Activated B cell treated with CpG ODN at 0.5 μM for 24 hours (primary cell): ENCODE measurements at regions not wholly inside any gene's neighbourhood (a gene's known extent, or its start where the extent isn't known, plus 50 kb on each side); places are given as distances from the start of the nearest gene placed in this dataset.
"Not testable (repeated sequence)": the region's sequence is repeated elsewhere in the genome, so short reads cannot be mapped to it uniquely, and the experiment has no call there.

Experiments used
- ATAC-seq: fragments of 200-7000 bp; cut with Tn5 transposase; one replicate; pipeline ENCODE4 v1.10.0; 2021; ENCODE audit warnings: low read depth, mild to moderate bottlenecking, moderate library complexity
- CTCF ChIA-PET: fragments of 350-600 bp; sonication (Branson Sonifier 250); formaldehyde crosslinking; loops from one replicate; lab custom pipeline; 2021; ENCODE audit warnings: antibody characterized with exemption; lab: Charles Lee
- POLR2A ChIA-PET: fragments of 350-600 bp; sonication (Branson Sonifier 250); formaldehyde crosslinking; loops from one replicate; lab custom pipeline; 2021; ENCODE audit warnings: antibody characterized with exemption; lab: Charles Lee
- DNase-seq: peaks from one replicate; pipeline ENCODE4 v3.0.0; 2022
- H3K27ac Mint-ChIP-seq: one replicate; pipeline ENCODE4 v1.8.0; 2020; ENCODE audit warnings: mixed read lengths
- H3K27me3 Mint-ChIP-seq: one replicate; pipeline ENCODE4 v1.8.0; 2021; ENCODE audit warnings: mixed read lengths
- H3K36me3 Mint-ChIP-seq: one replicate; pipeline ENCODE4 v1.8.0; 2021; ENCODE audit warnings: low read depth, mixed read lengths
- H3K4me1 Mint-ChIP-seq: one replicate; pipeline ENCODE4 v1.8.0; 2021; ENCODE audit warnings: mixed read lengths
- H3K4me3 Mint-ChIP-seq: one replicate; pipeline ENCODE4 v1.8.0; 2020; ENCODE audit warnings: mild to moderate bottlenecking, mixed read lengths
- H3K9me3 Mint-ChIP-seq: one replicate; pipeline ENCODE4 v1.8.0; 2020; ENCODE audit warnings: mixed read lengths
- intact Hi-C: fragments of 100-400 bp; cut with micrococcal nuclease; formaldehyde crosslinking; loops from one replicate; pipeline ENCODE4 v1.15.1; 2024
- TF ChIP-seq, protein P1 (sequence below): fragments of 200-600 bp; IDR thresholded peaks from one replicate; pipeline ENCODE4 v1.8.0; 2022; ENCODE audit warnings: antibody characterized with exemption, mild to moderate bottlenecking

- intact Hi-C loops = loop anchor here (2.0 to 5.0 kb wide), 3 partner anchors 187 to 1281 kb away; no protein-coding TSS in a partner anchor
- no peak for DNase-seq
- H3K36me3 Mint-ChIP-seq = no peaks in the 10 kb centered on the region
- TF ChIP-seq, protein P1, sequence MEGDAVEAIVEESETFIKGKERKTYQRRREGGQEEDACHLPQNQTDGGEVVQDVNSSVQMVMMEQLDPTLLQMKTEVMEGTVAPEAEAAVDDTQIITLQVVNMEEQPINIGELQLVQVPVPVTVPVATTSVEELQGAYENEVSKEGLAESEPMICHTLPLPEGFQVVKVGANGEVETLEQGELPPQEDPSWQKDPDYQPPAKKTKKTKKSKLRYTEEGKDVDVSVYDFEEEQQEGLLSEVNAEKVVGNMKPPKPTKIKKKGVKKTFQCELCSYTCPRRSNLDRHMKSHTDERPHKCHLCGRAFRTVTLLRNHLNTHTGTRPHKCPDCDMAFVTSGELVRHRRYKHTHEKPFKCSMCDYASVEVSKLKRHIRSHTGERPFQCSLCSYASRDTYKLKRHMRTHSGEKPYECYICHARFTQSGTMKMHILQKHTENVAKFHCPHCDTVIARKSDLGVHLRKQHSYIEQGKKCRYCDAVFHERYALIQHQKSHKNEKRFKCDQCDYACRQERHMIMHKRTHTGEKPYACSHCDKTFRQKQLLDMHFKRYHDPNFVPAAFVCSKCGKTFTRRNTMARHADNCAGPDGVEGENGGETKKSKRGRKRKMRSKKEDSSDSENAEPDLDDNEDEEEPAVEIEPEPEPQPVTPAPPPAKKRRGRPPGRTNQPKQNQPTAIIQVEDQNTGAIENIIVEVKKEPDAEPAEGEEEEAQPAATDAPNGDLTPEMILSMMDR = no peak
- CTCF ChIA-PET = interaction anchor here (0.7 to 2.8 kb wide), 5 partner anchors 11 to 230 kb away, joined by 3 to 28 read pairs (median 6); no protein-coding TSS in a partner anchor
- POLR2A ChIA-PET = no interaction called here
- no peak overlapping the region for H3K4me3 Mint-ChIP-seq
- ATAC-seq = no peak
- H3K9me3 Mint-ChIP-seq = no peaks in the 10 kb centered on the region
- H3K4me1 Mint-ChIP-seq = no peaks in the 10 kb centered on the region
- no peak overlapping the region for H3K27ac Mint-ChIP-seq
- peaks cover 1% of the 10 kb centered on the region for H3K27me3 Mint-ChIP-seq
Observed at GRCh38 chr13:46491641-46492040, 61.3 kb upstream of the LRCH1 start.

DNA sequence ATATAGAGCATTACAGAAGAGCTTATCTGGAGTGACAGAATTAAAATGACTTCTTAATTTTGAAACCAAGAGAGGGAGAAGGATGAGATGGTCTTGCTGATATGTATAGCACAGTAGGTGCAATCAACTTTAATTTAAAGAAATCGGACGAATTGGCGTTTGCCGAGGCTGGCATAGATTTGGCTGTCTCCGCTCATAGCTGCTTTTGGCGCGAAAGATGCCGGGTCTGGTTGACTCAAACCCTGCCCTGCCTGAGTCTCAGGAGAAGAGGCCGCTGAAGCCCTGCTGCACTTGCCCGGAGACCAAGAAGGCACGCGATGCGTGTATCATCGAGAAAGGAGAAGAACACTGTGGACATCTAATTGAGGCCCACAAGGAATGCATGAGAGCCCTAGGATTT, 62.3 kb upstream of the LRCH1 start:
- POLR2A ChIA-PET = not testable (repeated sequence)
- intact Hi-C loops = loop anchor here (5.0 kb wide), 1 partner anchor 1282 kb away; no protein-coding TSS in a partner anchor

GRCh38 chr13:46490129-46490528, 62.8 kb upstream of the LRCH1 start:
- ChIA-PET CTCF (interaction anchor here (2.1 to 2.8 kb wide), 2 partner anchors 231 to 234 kb away, joined by 6 to 28 read pairs; no protein-coding TSS in a partner anchor), POLR2A (no interaction called here)
- DNase-seq (no peak), ATAC-seq (no peak)
- peaks cover 12% of the 10 kb centered on the region for H3K9me3 Mint-ChIP-seq
- H3K27me3 Mint-ChIP-seq = peaks cover 1% of the 10 kb centered on the region
- no peaks in the 10 kb centered on the region for H3K4me1 Mint-ChIP-seq
- TF ChIP-seq, protein P1 = no peak
- no peaks in the 10 kb centered on the region for H3K36me3 Mint-ChIP-seq
- intact Hi-C loops = loop anchor here (5.0 kb wide), 1 partner anchor 1282 kb away; no protein-coding TSS in a partner anchor
- H3K27ac Mint-ChIP-seq = no peak overlapping the region
- H3K4me3 Mint-ChIP-seq = no peak overlapping the region

More for the DNA sequence above, 62.3 kb upstream of the LRCH1 start:
- CTCF ChIA-PET = interaction anchor here (1.5 to 2.8 kb wide), 4 partner anchors 12 to 233 kb away, joined by 5 to 28 read pairs (median 6); no protein-coding TSS in a partner anchor
- not testable (repeated sequence) for H3K27ac Mint-ChIP-seq, H3K4me1 Mint-ChIP-seq, H3K4me3 Mint-ChIP-seq, DNase-seq, H3K9me3 Mint-ChIP-seq, H3K36me3 Mint-ChIP-seq, H3K27me3 Mint-ChIP-seq
- ATAC-seq = peak; percentile 60

- intact Hi-C loops = loop anchor here (5.0 kb wide), 1 partner anchor 1283 kb away; no protein-coding TSS in a partner anchor
- Mint-ChIP-seq H3K36me3 (no peaks in the 10 kb centered on the region), H3K27ac (no peak overlapping the region), H3K9me3 (peaks cover 18% of the 10 kb centered on the region), H3K4me1 (no peaks in the 10 kb centered on the region), H3K27me3 (peaks cover 1% of the 10 kb centered on the region), H3K4me3 (no peak overlapping the region)
- ChIA-PET CTCF (interaction anchor here (2.1 to 2.8 kb wide), 2 partner anchors 232 to 234 kb away, joined by 6 to 28 read pairs; no protein-coding TSS in a partner anchor), POLR2A (no interaction called here)
- TF ChIP-seq, protein P1 = no peak
- no peak for DNase-seq
- no peak for ATAC-seq
Observed at GRCh38 chr13:46489586-46490023, 63.4 kb upstream of the LRCH1 start.

DNA sequence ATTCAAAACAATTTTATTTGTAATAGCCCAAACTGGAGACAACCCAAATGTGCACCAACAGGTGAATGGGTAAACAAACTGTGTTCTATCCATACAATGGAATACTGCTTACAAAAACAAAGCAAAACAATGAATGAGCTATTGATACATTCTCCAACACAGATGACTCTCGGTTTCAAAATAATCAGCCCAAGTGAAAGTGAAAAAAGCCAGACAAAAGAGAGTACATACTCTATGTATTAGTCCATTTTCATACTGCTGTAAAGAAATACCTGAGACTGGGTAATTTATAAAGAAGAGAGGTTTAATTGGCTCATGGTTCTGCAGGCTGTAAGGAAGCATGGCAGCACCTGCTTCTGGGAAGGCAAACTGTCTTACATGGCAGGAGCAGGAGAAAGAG, 65.2 kb upstream of the LRCH1 start:
- intact Hi-C loops = no loop called here
- TF ChIP-seq, protein P1 = no peak
- DNase-seq (no peak), ATAC-seq (no peak)
- Mint-ChIP-seq H3K27me3 (peaks cover 1% of the 10 kb centered on the region), H3K4me3 (no peak overlapping the region), H3K36me3 (peaks cover 4% of the 10 kb centered on the region), H3K9me3 (peaks cover 26% of the 10 kb centered on the region), H3K4me1 (no peaks in the 10 kb centered on the region), H3K27ac (no peak overlapping the region)
- ChIA-PET CTCF (no interaction called here), POLR2A (no interaction called here)
